GM12878 (cell line): ENCODE measurements at regions not wholly inside any gene's neighbourhood (a gene's known extent, or its start where the extent isn't known, plus 50 kb on each side); places are given as distances from the start of the nearest gene placed in this dataset.

Source experiments
- CBX5 ChIP-seq: sonication (generic); IDR thresholded peaks from 2 replicates; pipeline ENCODE4 v1.6.1; 2016; ENCODE audit warnings: low read depth, moderate library complexity, mild to moderate bottlenecking, inconsistent platforms
- POLR2A ChIP-seq: IDR thresholded peaks from 2 replicates; pipeline ENCODE4 v1.6.1; 2011; ENCODE audit warnings: low read depth, mild to moderate bottlenecking, low read length
- USF2 ChIP-seq: IDR thresholded peaks from 2 replicates; pipeline ENCODE4 v1.6.1; 2011; ENCODE audit warnings: low read depth, low read length, improper control_type of control experiment, borderline replicate concordance

GRCh38 chr2:122136056-122136455 is 380.6 kb downstream of the TSN start:
- TF ChIP-seq CBX5 = no peak
- no peak for TF ChIP-seq USF2
- no peak for TF ChIP-seq POLR2A
